HG03103 (cell line): ENCODE measurements at regions not wholly inside any gene's neighbourhood (a gene's known extent, or its start where the extent isn't known, plus 50 kb on each side); places are given as distances from the start of the nearest gene placed in this dataset.
"Not testable (repeated sequence)": the region's sequence is repeated elsewhere in the genome, so short reads cannot be mapped to it uniquely, and the experiment has no call there.

Experiments
- ATAC-seq: cut with Tn5 transposase; IDR thresholded peaks from one replicate; pipeline ENCODE4 v1.9.1; 2021; ENCODE audit warnings: low read depth; ENCODE audit not compliant: unreplicated experiment

GRCh38 chr14:37972941-37973887 lies 234.5 kb upstream of the SSTR1 start:
- ATAC-seq: no peak

GRCh38 chr14:37974421-37974820 lies 233.3 kb upstream of the SSTR1 start:
- no peak for ATAC-seq

GRCh38 chr14:37977481-37977880 lies 230.2 kb upstream of the SSTR1 start:
- no peak for ATAC-seq

- ATAC-seq: no peak
These were observed 221.8 kb upstream of the SSTR1 start for GRCh38 chr14:37985826-37986470.

- no peak for ATAC-seq
These were observed 219.2 kb upstream of the SSTR1 start for GRCh38 chr14:37988472-37988871.

GRCh38 chr14:37991027-37991426 lies 216.7 kb upstream of the SSTR1 start:
- no peak for ATAC-seq

- no peak for ATAC-seq
These were observed 215.2 kb upstream of the SSTR1 start for GRCh38 chr14:37992499-37992898.

- ATAC-seq: no peak
These were observed 212.8 kb upstream of the SSTR1 start for GRCh38 chr14:37994846-37995372.

GRCh38 chr14:37997017-37997416 lies 210.7 kb upstream of the SSTR1 start:
- no peak for ATAC-seq

- ATAC-seq: no peak
These were observed 207.4 kb upstream of the SSTR1 start for GRCh38 chr14:38000340-38000739.

- no peak for ATAC-seq
These were observed 206.2 kb upstream of the SSTR1 start for GRCh38 chr14:38001501-38001900.

GRCh38 chr14:38003746-38004609 lies 203.7 kb upstream of the SSTR1 start:
- ATAC-seq: no peak

- no peak for ATAC-seq
These were observed 203.2 kb upstream of the SSTR1 start for GRCh38 chr14:38004610-38004879.

- ATAC-seq: not testable (repeated sequence)
These were observed 196.5 kb upstream of the SSTR1 start for GRCh38 chr14:38011156-38011555.

- ATAC-seq: no peak
These were observed 195.6 kb upstream of the SSTR1 start for GRCh38 chr14:38012056-38012455.

- no peak for ATAC-seq
These were observed 191.2 kb upstream of the SSTR1 start for GRCh38 chr14:38016497-38016896.

- no peak for ATAC-seq
These were observed 185.8 kb upstream of the SSTR1 start for GRCh38 chr14:38021861-38022260.

- no peak for ATAC-seq
These were observed 184.9 kb upstream of the SSTR1 start for GRCh38 chr14:38022775-38023174.

- ATAC-seq: no peak
These were observed 169.5 kb upstream of the SSTR1 start for GRCh38 chr14:38038171-38038570.

- ATAC-seq: no peak
These were observed 168.7 kb upstream of the SSTR1 start for GRCh38 chr14:38038986-38039385.

- ATAC-seq: no peak
These were observed 168.2 kb upstream of the SSTR1 start for GRCh38 chr14:38039496-38039895.
